ENCODE measurements at regions not wholly inside any gene's neighbourhood (a gene's known extent, or its start where the extent isn't known, plus 50 kb on each side); places are given as distances from the start of the nearest gene placed in this dataset.

GRCh38 chr4:63049726-63050125 lies 1359.5 kb downstream of the TECRL start:
- no peak for DNase-seq (ENCODE audit: low read depth)

- DNase-seq (ENCODE audit: low read depth): no peak
Measured at GRCh38 chr4:63049278-63049677, 1360.0 kb downstream of the TECRL start.

DNA sequence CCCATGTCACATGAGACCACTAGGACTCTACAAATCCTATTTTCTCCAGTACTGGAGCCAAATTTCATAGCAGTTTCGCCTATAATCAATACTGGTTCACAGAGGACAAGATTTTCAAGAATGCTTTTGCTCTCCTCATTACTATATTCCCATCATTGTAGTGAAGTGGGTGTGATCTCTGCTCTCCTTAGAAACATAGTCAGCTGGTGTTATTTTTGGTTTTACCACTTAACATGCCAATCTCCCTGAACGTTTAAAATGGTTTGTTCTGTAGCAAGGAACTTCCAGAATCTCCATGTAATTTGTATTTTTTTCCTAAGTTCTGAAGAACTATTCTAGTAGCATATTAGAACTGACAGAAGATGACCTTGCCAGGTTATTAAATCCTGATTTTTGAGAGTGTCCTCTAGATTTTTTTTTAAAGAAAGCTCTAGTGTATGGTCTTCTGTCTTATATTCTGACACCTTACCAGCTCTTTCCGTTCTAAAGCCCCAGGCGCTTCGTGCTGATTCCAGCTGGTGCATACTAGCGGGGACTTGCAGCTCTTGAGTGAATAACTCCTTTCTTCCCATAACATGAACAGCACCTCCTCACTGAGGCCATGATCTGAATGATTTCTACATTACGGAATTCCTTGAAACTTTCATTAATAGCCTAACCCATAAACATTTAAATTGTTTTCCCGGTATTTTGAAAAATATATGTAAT lies 1372.9 kb downstream of the TECRL start:
- no peak for DNase-seq (ENCODE audit: low read depth)

DNA sequence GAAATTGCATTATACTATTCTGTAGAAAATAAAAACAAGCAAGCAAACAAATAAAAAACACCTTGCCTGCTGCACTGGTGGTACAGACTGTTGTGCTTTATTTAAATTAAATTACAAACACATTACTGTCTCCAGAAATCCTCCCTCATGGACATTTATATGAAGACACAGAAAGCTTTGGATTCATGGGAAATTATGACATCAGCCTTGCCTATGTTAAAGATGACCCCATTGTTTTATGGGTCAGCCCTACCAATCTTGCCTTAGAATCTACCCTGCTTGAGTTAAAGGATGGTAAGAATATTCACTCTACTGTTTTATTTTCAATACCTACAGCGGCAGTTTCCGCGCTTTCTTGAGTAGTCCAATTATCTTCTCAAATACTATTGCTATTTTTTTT lies 1379.9 kb downstream of the TECRL start:
- no peak for DNase-seq (ENCODE audit: low read depth)

DNA sequence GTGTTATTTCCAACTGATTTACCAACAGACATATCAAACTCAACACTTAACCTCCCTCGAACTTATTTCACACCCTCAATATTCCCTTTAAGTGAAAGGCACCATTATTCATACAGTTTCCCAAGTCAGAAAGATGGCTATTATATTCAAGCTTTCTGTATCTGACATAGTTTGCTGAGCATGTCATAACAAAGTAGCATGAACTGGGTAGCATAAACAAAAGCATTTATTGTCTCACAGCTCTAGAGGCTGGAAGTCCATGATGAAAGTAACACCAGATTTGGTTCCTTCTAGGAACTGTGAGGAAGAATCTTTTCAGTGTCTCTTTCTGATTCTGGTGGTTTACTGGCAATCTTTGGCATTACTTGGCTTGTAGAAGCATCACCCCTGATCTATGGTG lies 1388.6 kb downstream of the TECRL start:
- DNase-seq (ENCODE audit: low read depth): no peak

DNA sequence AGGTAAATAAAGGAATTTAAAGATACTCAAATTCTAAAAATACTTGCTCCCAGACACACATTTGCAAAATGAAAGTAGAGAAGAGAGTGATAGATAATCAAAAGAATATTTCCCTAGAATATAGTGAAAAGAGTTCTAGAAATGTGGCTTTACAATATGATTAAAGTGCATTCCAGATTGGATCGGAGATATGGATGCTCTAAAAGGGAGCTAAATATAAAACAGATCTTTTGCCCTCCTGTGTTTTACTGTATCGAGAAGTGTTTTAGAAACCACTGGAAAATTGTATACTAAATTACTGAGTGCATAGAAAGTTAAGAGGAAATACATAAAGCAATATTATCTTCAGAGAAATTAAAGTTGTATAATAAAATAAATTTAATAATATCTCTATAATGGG lies 1392.0 kb downstream of the TECRL start:
- DNase-seq (ENCODE audit: low read depth): no peak

DNA sequence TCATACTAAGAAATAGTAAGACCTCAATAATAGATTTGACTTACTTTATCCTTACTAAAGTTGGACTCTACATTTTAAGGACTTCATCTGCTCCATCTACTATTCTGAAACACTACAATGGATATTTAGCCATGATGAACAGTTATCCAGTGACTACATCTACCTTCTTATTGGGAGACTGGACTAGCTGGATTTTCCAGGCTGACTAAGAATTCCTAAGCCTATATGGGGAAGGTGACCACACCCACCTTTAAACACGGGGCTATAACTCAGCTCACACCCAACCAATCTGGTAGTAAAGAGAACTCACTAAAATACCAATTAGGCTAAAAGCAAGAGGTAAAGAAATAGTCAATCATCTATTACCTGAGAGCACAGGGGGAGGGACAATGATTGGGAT lies 1438.4 kb downstream of the TECRL start:
- no peak for DNase-seq (ENCODE audit: low read depth)

DNA sequence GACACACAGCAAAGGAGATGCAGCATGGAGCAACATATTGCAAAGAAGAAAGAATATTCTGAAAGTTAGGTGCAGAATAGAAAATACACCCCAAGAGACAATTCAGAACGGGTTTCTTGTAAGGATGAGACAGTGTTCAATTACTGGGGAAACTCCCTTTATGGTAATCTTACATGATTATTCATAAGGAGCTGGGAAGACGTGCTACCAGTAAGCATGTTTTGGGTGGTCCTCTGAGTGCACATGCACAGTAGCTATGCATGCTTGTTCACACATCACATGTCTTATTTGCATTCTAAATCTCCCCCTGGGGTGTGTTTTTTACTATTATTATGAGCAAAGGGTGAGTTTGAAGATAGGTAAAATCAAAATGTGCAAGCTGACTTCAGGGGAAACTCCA lies 1448.8 kb downstream of the TECRL start:
- DNase-seq (ENCODE audit: low read depth): no peak

- no peak for DNase-seq (ENCODE audit: low read depth)
Measured at GRCh38 chr4:62953752-62954151, 1455.5 kb downstream of the TECRL start.

GRCh38 chr4:62952366-62952765 lies 1456.9 kb downstream of the TECRL start:
- DNase-seq (ENCODE audit: low read depth): no peak

DNA sequence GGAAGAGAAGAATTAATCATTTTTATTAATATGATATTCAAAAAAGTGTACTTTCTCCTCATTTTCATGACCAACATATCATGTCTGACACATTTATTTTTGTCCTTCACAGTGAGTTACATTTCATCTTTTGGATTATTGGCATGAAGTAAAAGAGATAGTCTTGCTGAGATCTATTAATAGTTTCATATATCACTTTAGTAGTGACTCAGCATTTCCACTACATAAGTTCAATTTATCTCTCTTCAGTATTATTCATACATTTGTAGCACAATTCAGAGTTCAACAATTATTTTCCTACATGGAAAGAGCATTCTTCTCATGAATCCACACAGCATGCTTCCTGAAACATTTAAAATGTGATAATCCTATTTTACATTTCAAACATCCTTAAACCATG lies 1461.1 kb downstream of the TECRL start:
- no peak for DNase-seq (ENCODE audit: low read depth)

DNA sequence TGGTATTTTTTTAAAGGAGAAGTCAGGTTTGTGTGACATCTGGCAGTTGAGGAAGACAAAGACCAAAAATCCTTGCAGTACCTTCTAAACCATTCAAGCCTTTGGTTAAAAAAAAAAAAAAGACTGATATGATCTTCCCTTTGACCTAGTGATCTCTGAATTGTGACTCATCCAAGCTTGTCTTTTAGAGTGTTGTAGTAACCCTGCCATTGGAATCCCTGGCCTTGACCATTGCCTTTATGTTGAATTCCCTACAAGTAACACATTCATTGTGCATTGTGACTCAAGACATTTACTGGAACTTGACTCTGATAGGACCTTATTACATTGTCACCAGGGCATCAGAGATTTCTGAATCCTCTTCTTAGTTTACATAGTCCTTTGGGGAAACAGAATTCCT lies 1469.0 kb downstream of the TECRL start:
- DNase-seq (ENCODE audit: low read depth): no peak

- no peak for DNase-seq (ENCODE audit: low read depth)
Measured at GRCh38 chr4:62930884-62931283, 1478.4 kb downstream of the TECRL start.

DNA sequence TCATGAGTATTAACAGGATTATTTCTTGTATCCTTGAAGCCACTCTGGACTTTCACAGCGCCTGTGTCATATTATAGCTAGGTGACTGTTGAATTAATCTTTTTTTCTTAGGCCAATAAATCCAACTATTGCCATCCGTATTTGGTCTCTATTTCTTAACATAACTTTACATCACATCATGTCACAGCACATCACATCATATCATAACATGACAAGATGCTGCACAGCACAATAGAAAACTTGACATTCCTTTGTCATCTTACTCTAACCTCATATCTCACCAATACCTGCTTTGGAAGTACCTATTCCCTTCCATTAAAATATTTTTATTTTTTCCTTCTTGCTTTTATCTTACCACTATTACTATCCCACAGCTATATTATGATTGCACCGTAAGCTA lies 1480.8 kb downstream of the TECRL start:
- DNase-seq (ENCODE audit: low read depth): no peak

- DNase-seq (ENCODE audit: low read depth): no peak
Measured at GRCh38 chr4:62927574-62927973, 1481.7 kb downstream of the TECRL start.

- DNase-seq (ENCODE audit: low read depth): no peak
Measured at GRCh38 chr4:62923783-62924182, 1485.5 kb downstream of the TECRL start.

GRCh38 chr4:62917649-62918048 lies 1491.6 kb downstream of the TECRL start:
- DNase-seq (ENCODE audit: low read depth): no peak

DNA sequence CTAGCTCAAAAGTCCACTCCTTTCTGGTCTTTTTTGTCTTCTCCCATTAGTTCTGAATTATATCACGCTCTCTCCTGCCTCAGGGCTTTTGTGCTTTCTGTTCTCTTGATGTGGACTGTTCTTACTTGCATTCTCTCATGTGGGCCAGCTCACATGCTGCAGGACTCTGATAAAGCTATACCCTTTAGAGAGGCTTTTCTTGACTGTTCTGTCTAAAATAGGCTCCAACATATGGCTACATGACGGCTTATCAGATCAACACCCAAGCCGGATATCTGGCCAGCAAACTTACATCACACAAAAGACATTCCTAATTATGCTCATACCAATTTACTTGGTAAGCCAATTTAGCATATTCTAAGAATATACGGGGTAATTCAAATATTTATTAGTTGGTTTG lies 1494.5 kb downstream of the TECRL start:
- DNase-seq (ENCODE audit: low read depth): no peak

DNA sequence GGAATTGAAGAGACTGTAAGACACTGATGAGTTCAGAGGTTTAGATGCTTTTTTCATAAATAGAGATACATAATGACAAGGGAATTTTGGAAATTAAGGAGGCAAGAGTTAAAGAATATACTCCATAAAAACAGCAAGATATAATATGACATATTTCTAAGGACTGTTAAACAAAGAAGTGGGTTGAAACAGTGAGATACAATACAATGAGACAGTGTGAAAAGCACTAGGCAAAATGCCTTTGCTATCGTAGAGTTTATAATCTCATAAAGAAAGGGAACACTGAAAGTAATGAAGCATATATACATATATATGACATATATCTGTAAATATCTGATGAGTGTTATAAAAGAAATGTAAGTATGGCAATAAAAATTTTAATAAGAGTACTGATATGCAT lies 1496.2 kb downstream of the TECRL start:
- no peak for DNase-seq (ENCODE audit: low read depth)

- no peak for DNase-seq (ENCODE audit: low read depth)
Measured at GRCh38 chr4:62912531-62912930, 1496.7 kb downstream of the TECRL start.

GRCh38 chr4:62909238-62909637 lies 1500.0 kb downstream of the TECRL start:
- DNase-seq (ENCODE audit: low read depth): no peak

DNA sequence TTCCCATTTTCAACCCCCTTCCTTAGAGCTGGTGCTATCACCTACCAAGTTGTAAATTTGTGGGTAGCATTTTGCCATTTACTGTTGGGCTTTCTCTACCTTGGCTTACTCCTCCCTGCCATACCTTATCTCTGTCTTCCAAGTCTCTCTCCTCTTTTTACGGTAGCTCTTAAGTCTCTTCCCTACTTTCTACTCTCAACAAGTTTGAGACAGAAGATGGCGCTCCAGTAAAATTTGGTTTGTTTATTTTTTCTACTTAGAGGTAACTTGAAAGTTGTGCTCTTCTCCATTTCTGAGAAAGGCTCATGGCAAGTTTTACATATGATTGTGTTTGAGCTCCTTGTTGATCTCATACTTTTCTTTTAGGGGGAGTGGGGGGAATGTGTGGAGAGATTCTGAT lies 1508.1 kb downstream of the TECRL start:
- DNase-seq (ENCODE audit: low read depth): no peak

DNA sequence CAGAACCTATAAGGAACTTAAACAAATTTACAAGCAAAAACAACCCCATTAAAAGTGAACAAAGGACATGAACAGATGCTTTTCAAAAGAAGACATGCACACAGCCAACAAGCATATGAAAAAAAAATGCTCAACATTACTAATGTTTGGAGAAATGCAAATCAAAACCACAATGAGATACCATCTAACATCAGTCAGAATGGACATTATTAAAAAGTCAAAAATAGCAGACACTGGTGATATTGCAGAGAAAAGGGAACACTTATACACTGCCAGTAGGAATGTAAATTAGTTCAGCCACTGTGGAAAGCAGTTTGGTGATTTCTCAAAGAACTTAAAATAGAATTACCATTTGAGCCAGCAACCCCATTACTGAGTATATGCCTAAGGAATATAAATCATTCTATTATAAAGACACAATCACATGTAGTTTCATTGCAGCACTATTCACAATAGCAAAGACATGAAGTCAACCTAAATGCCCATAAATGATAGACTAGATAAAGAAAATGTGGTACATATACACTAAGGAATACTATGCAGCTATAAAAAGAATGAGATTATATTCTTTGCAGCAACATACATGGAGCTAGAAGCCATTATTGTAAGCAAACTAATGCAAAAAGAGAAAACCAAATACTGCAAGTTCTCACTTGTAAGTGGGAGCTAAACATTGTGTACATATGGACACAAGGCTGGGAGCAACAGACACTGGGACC lies 1509.4 kb downstream of the TECRL start:
- no peak for DNase-seq (ENCODE audit: low read depth)

DNA sequence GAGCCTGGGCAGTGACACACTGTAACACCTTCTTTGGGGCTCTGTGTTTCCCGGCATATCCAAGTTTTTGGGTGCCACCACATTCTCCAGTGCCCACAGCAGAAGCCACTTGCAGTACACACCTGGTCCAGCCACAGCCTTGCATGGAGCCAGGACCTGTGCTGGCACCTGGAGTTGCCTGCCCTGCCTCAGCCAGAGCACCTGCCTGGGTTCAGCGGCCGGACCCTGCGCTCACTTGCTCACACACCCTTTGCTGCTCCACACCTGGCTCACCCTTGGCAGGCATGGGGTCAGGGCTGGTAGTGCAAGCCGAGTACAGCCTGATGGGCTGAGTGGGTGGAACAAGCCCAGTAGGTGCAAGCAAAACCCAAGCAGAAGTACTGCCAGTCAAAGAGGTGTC lies 1511.1 kb downstream of the TECRL start:
- no peak for DNase-seq (ENCODE audit: low read depth)
